Transverse colon (tissue), 3 donors: ENCODE measurements at regions not wholly inside any gene's neighbourhood (a gene's known extent, or its start where the extent isn't known, plus 50 kb on each side); places are given as distances from the start of the nearest gene placed in this dataset.

Experiments
- POLR2A ChIP-seq: fragments of 450-650 bp; IDR thresholded peaks from one replicate; pipeline ENCODE4 v1.6.1; 2016; ENCODE audit warnings: antibody characterized with exemption, mild to moderate bottlenecking, moderate library complexity
- TF ChIP-seq, protein P1 (sequence below), 5 experiments: fragments of 200-600 bp in 3 of 5; fragments of 450-650 bp in 2 of 5; sonication (generic) in 3 of 5; IDR thresholded peaks; 1 replicate in 2 of 5; 2 replicates in 3 of 5; pipeline ENCODE4 v1.5.1; 2016 to 2017; ENCODE audit warnings: antibody characterized with exemption in 5 of 5, inconsistent platforms in 3 of 5, mild to moderate bottlenecking in 2 of 5, moderate library complexity in 1 of 5

DNA sequence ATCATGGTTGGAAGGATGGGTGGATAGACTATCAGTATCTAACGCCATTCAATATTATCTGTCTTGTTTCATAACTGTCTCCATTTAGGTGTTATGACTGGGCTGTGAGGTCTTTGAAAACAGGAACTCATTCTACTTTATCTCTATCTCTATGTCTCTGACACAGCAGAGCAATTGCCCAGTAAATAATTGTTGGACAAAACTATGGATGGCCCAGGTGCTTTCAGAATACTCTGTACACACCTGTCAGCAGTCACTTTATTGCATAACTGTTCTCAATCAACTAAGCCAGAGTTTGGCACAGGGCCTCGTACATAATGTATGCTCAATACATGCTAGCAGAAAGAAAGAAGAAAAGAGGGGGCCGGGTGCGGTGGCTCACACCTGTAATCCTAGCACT lies 210.3 kb downstream of the OPA1 start:
- TF ChIP-seq, protein P1, sequence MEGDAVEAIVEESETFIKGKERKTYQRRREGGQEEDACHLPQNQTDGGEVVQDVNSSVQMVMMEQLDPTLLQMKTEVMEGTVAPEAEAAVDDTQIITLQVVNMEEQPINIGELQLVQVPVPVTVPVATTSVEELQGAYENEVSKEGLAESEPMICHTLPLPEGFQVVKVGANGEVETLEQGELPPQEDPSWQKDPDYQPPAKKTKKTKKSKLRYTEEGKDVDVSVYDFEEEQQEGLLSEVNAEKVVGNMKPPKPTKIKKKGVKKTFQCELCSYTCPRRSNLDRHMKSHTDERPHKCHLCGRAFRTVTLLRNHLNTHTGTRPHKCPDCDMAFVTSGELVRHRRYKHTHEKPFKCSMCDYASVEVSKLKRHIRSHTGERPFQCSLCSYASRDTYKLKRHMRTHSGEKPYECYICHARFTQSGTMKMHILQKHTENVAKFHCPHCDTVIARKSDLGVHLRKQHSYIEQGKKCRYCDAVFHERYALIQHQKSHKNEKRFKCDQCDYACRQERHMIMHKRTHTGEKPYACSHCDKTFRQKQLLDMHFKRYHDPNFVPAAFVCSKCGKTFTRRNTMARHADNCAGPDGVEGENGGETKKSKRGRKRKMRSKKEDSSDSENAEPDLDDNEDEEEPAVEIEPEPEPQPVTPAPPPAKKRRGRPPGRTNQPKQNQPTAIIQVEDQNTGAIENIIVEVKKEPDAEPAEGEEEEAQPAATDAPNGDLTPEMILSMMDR (IDR thresholded peaks at IDR 0.05), result no peak
- no peak for TF ChIP-seq POLR2A
